GM11168 (cell line): ENCODE measurements at regions not wholly inside any gene's neighbourhood (a gene's known extent, or its start where the extent isn't known, plus 50 kb on each side); places are given as distances from the start of the nearest gene placed in this dataset.

ENCODE experiments used
- in situ Hi-C: fragments of 300-500 bp; cut with MboI; formaldehyde crosslinking; loops from one replicate; pipeline ENCODE4 v1.12.0; 2022; ENCODE audit warnings: low sequenced_read_pairs; ENCODE audit not compliant: unreplicated experiment

GRCh38 chr13:27014406-27015359 lies 156.9 kb downstream of the USP12 start:
- in situ Hi-C loops, result no loop called here

GRCh38 chr13:27012482-27013197 lies 159.0 kb downstream of the USP12 start:
- in situ Hi-C loops, result no loop called here

GRCh38 chr13:27011661-27012060 lies 159.9 kb downstream of the USP12 start:
- in situ Hi-C loops, result no loop called here

- in situ Hi-C loops, result no loop called here
Measured at GRCh38 chr13:27008733-27009132, 162.9 kb downstream of the USP12 start.

- in situ Hi-C loops, result no loop called here
Measured at GRCh38 chr13:27007166-27007565, 164.4 kb downstream of the USP12 start.

GRCh38 chr13:27006519-27007161 lies 165.0 kb downstream of the USP12 start:
- in situ Hi-C loops, result no loop called here

GRCh38 chr13:27005976-27006518 lies 165.6 kb downstream of the USP12 start:
- in situ Hi-C loops, result no loop called here

- in situ Hi-C loops, result no loop called here
Measured at GRCh38 chr13:27005556-27005955, 166.1 kb downstream of the USP12 start.

GRCh38 chr13:27004866-27005265 lies 166.7 kb downstream of the USP12 start:
- in situ Hi-C loops, result no loop called here

GRCh38 chr13:27004326-27004725 lies 167.3 kb downstream of the USP12 start:
- in situ Hi-C loops, result no loop called here

- in situ Hi-C loops, result no loop called here
Measured at GRCh38 chr13:27001705-27002104, 169.9 kb downstream of the USP12 start.

- in situ Hi-C loops, result no loop called here
Measured at GRCh38 chr13:27000686-27001085, 170.9 kb downstream of the USP12 start.

- in situ Hi-C loops, result loop anchor here (25.0 kb wide), 1 partner anchor 288 kb away; no protein-coding TSS in a partner anchor
Measured at GRCh38 chr13:26999499-26999898, 172.1 kb downstream of the USP12 start.

GRCh38 chr13:26998292-26998691 lies 173.3 kb downstream of the USP12 start:
- in situ Hi-C loops, result loop anchor here (25.0 kb wide), 1 partner anchor 289 kb away; no protein-coding TSS in a partner anchor

- in situ Hi-C loops, result loop anchor here (25.0 kb wide), 1 partner anchor 290 kb away; no protein-coding TSS in a partner anchor
Measured at GRCh38 chr13:26996965-26997752, 174.5 kb downstream of the USP12 start.

GRCh38 chr13:26995159-26995558 lies 176.5 kb downstream of the USP12 start:
- in situ Hi-C loops, result loop anchor here (25.0 kb wide), 1 partner anchor 292 kb away; no protein-coding TSS in a partner anchor

- in situ Hi-C loops, result loop anchor here (5.0 to 25.0 kb wide), 2 partner anchors 294 to 354 kb away; no protein-coding TSS in a partner anchor
Measured at GRCh38 chr13:26993780-26994179, 177.8 kb downstream of the USP12 start.

- in situ Hi-C loops, result loop anchor here (5.0 to 25.0 kb wide), 2 partner anchors 294 to 354 kb away; no protein-coding TSS in a partner anchor
Measured at GRCh38 chr13:26992951-26993719, 178.5 kb downstream of the USP12 start.
